ENCODE measurements at regions not wholly inside any gene's neighbourhood (a gene's known extent, or its start where the extent isn't known, plus 50 kb on each side); places are given as distances from the start of the nearest gene placed in this dataset.

- TF ChIP-seq CTCF (IDR thresholded peaks at IDR 0.05) (no peak), POLR2A (IDR thresholded peaks at IDR 0.05) (no peak)
These were observed 176.4 kb upstream of the PTER start for GRCh38 chr10:16260388-16260787.

Data from ovary (tissue), 3 donors.